Vagina (tissue), 2 donors: ENCODE measurements at regions not wholly inside any gene's neighbourhood (a gene's known extent, or its start where the extent isn't known, plus 50 kb on each side); places are given as distances from the start of the nearest gene placed in this dataset.

ENCODE experiments used
- POLR2A ChIP-seq, 2 donors: fragments of 450-650 bp; IDR thresholded peaks; one replicate each; pipeline ENCODE4 v1.6.1; 2017; ENCODE audit warnings: antibody characterized with exemption in 2 of 2, mild to moderate bottlenecking in 2 of 2, moderate library complexity in 2 of 2
- POLR2AphosphoS5 ChIP-seq, 2 donors: sonication (generic); formaldehyde crosslinking; IDR thresholded peaks; one replicate each; pipeline ENCODE4 v1.9.0; 2017; ENCODE audit warnings: antibody characterized with exemption in 2 of 2, mild to moderate bottlenecking in 2 of 2, low read depth in 1 of 2; ENCODE audit not compliant: insufficient read depth in 1 of 2
- TF ChIP-seq, protein P1 (sequence below), 3 experiments: fragments of 450-650 bp in 2 of 3; fragments of 200-600 bp in 1 of 3; sonication (generic) in 1 of 3; IDR thresholded peaks; one replicate each; pipeline ENCODE4 v1.5.1; 2017 to 2019; ENCODE audit warnings: antibody characterized with exemption in 3 of 3, mild to moderate bottlenecking in 2 of 3, moderate library complexity in 2 of 3

DNA sequence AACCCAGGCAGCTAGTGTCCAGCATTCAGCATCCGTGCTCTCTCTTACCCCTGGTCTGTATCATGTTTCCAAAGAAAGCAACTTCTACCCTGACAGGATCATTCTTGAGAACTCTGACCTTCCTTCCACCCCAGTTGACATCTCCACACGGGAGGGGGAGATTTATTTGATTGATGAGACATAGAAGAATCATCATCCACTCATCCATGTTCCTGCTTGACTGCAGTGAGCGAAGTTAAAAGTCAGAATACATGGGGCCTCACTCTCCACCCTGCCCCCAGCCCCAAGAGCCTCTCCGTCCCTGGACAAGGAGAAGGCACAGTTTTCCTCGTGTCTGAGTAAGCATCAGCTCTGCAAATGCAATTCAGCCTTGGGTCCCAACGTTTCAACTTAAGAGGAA, 356.0 kb upstream of the TNP1 start:
- TF ChIP-seq, protein P1, sequence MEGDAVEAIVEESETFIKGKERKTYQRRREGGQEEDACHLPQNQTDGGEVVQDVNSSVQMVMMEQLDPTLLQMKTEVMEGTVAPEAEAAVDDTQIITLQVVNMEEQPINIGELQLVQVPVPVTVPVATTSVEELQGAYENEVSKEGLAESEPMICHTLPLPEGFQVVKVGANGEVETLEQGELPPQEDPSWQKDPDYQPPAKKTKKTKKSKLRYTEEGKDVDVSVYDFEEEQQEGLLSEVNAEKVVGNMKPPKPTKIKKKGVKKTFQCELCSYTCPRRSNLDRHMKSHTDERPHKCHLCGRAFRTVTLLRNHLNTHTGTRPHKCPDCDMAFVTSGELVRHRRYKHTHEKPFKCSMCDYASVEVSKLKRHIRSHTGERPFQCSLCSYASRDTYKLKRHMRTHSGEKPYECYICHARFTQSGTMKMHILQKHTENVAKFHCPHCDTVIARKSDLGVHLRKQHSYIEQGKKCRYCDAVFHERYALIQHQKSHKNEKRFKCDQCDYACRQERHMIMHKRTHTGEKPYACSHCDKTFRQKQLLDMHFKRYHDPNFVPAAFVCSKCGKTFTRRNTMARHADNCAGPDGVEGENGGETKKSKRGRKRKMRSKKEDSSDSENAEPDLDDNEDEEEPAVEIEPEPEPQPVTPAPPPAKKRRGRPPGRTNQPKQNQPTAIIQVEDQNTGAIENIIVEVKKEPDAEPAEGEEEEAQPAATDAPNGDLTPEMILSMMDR (IDR thresholded peaks at IDR 0.05): no peak
- no peak for TF ChIP-seq POLR2A (IDR thresholded peaks at IDR 0.05)
- no peak for TF ChIP-seq POLR2AphosphoS5 (IDR thresholded peaks at IDR 0.05; ENCODE audit: insufficient read depth in 1 of 2, low read depth in 1 of 2)
